MCF 10A (cell line): ENCODE measurements at regions not wholly inside any gene's neighbourhood (a gene's known extent, or its start where the extent isn't known, plus 50 kb on each side); places are given as distances from the start of the nearest gene placed in this dataset.
A peak's percentile ranks its signal among the peaks of the same experiment; 100 is the strongest.
"Not testable (repeated sequence)": the region's sequence is repeated elsewhere in the genome, so short reads cannot be mapped to it uniquely, and the experiment has no call there.

Experiments
- BruUV-seq: library from RNA; stranded (reverse); fragments of 400-500 nt; replicated peaks from 2 replicates; lab custom pipeline; 2021; lab: Mats Ljungman, UMichigan
- CTCF ChIA-PET: fragments of 300-600 bp; sonication (Branson Sonifier 250); formaldehyde crosslinking; extraction: SDS; loops from one replicate; lab custom pipeline; 2021; ENCODE audit warnings: antibody characterized with exemption, inconsistent platforms; lab: Yijun Ruan, JAX
- POLR2A ChIA-PET: fragments of 300-600, 350-650 bp; sonication (Branson Sonifier 250); formaldehyde crosslinking; extraction: SDS; loops from one replicate; lab custom pipeline; 2020; ENCODE audit warnings: antibody characterized with exemption, inconsistent platforms; lab: Yijun Ruan, JAX
- DNase-seq: peaks from one replicate; pipeline ENCODE4 v3.0.0-alpha.2; 2018; ENCODE audit not compliant: unreplicated experiment
- H3K27ac Mint-ChIP-seq: one replicate; pipeline ENCODE4 v1.8.0; 2022; ENCODE audit warnings: mild to moderate bottlenecking, low read depth, mixed read lengths; ENCODE audit not compliant: unreplicated experiment
- H3K27me3 Mint-ChIP-seq: one replicate; pipeline ENCODE4 v1.8.0; 2022; ENCODE audit warnings: mixed read lengths; ENCODE audit not compliant: insufficient read depth, unreplicated experiment
- H3K36me3 Mint-ChIP-seq: one replicate; pipeline ENCODE4 v1.8.0; 2022; ENCODE audit warnings: mild to moderate bottlenecking, moderate library complexity, mixed read lengths; ENCODE audit not compliant: insufficient read depth, unreplicated experiment
- H3K4me1 Mint-ChIP-seq: one replicate; pipeline ENCODE4 v1.8.0; 2022; ENCODE audit warnings: mixed read lengths; ENCODE audit not compliant: insufficient read depth, unreplicated experiment
- H3K4me3 Mint-ChIP-seq: one replicate; pipeline ENCODE4 v1.8.0; 2022; ENCODE audit warnings: mild to moderate bottlenecking, moderate library complexity, mixed read lengths; ENCODE audit not compliant: unreplicated experiment
- H3K9me3 Mint-ChIP-seq: one replicate; pipeline ENCODE4 v1.8.0; 2022; ENCODE audit warnings: mixed read lengths; ENCODE audit not compliant: unreplicated experiment
- CTCF ChIP-seq: fragments of 200-600 bp; IDR thresholded peaks from one replicate; pipeline ENCODE4 v1.8.0; 2022; ENCODE audit warnings: antibody characterized with exemption, mild to moderate bottlenecking; ENCODE audit not compliant: unreplicated experiment
- intact Hi-C: fragments of 100-400 bp; cut with micrococcal nuclease; formaldehyde crosslinking; loops from 2 replicates; pipeline ENCODE4 v1.14.1; 2022

- H3K4me3 Mint-ChIP-seq: no peak overlapping the region
- intact Hi-C loops: no loop called here
- H3K9me3 Mint-ChIP-seq: no peaks in the 10 kb centered on the region
- no peak overlapping the region for H3K27ac Mint-ChIP-seq
- ChIA-PET POLR2A (no interaction called here), CTCF (no interaction called here)
- no peaks in the 10 kb centered on the region for H3K36me3 Mint-ChIP-seq
- no peaks in the 10 kb centered on the region for H3K27me3 Mint-ChIP-seq
- H3K4me1 Mint-ChIP-seq: no peaks in the 10 kb centered on the region
- DNase-seq: no peak
- no TSS peak for BruUV-seq
- no peak for TF ChIP-seq CTCF
Observed at GRCh38 chr12:96085475-96085874, 50.1 kb upstream of the LTA4H start.

GRCh38 chr12:96086190-96086589 is 50.8 kb upstream of the LTA4H start:
- H3K27ac Mint-ChIP-seq, H3K4me1 Mint-ChIP-seq, H3K4me3 Mint-ChIP-seq, intact Hi-C loops, BruUV-seq, H3K9me3 Mint-ChIP-seq, H3K36me3 Mint-ChIP-seq, DNase-seq, H3K27me3 Mint-ChIP-seq: not testable (repeated sequence)
- POLR2A ChIA-PET: interaction anchor here (0.6 to 0.7 kb wide), 2 partner anchors 174 to 262 kb away, joined by 3 to 4 read pairs; no protein-coding TSS in a partner anchor
- CTCF ChIA-PET: interaction anchor here (0.8 kb wide), 1 partner anchor 20 kb away, joined by 4 read pairs; no protein-coding TSS in a partner anchor

- CTCF ChIA-PET: interaction anchor here (0.6 to 1.3 kb wide), 6 partner anchors 19 to 424 kb away, joined by 3 read pairs; no protein-coding TSS in a partner anchor
- POLR2A ChIA-PET: no interaction called here
- Mint-ChIP-seq H3K27ac (no peak overlapping the region), H3K4me3 (no peak overlapping the region), H3K27me3 (no peaks in the 10 kb centered on the region), H3K4me1 (peaks cover 20% of the 10 kb centered on the region), H3K9me3 (peaks cover 7% of the 10 kb centered on the region), H3K36me3 (no peaks in the 10 kb centered on the region)
- no TSS peak for BruUV-seq
- intact Hi-C loops: no loop called here
- peak; percentile 30 for DNase-seq
- TF ChIP-seq CTCF: no peak
Observed at GRCh38 chr12:96091833-96092232, 56.4 kb upstream of the LTA4H start.

GRCh38 chr12:96093543-96094196 is 58.3 kb upstream of the LTA4H start:
- Mint-ChIP-seq H3K27me3 (no peaks in the 10 kb centered on the region), H3K27ac (peak overlapping the region; percentile 73), H3K4me3 (peak overlapping the region; percentile 4), H3K36me3 (no peaks in the 10 kb centered on the region), H3K9me3 (peaks cover 7% of the 10 kb centered on the region), H3K4me1 (peaks cover 20% of the 10 kb centered on the region)
- no peak for TF ChIP-seq CTCF
- peak; percentile 62 for DNase-seq
- ChIA-PET POLR2A (interaction anchor here (0.6 to 1.8 kb wide), 4 partner anchors 58 to 123 kb away, joined by 3 to 5 read pairs (median 4); partner anchors contain the start of gene LTA4H), CTCF (interaction anchor here (0.7 kb wide), 1 partner anchor 31 kb away, joined by 3 read pairs; no protein-coding TSS in a partner anchor)
- intact Hi-C loops: loop anchor here (1.0 kb wide), 1 partner anchor 103 kb away; no protein-coding TSS in a partner anchor
- BruUV-seq: TSS peak; percentile 96
